Neural cell (in vitro differentiated cells): ENCODE measurements at regions not wholly inside any gene's neighbourhood (a gene's known extent, or its start where the extent isn't known, plus 50 kb on each side); places are given as distances from the start of the nearest gene placed in this dataset.

Experiments used
- EP300 ChIP-seq: fragments of 450-650 bp; conservative IDR thresholded peaks from 2 replicates; pipeline ENCODE4 v1.6.1; 2014; ENCODE audit warnings: antibody characterized with exemption, mild to moderate bottlenecking, moderate library complexity; ENCODE audit not compliant: poor library complexity, severe bottlenecking
- POLR2AphosphoS5 ChIP-seq: IDR thresholded peaks from 2 replicates; pipeline ENCODE4 v1.6.1; 2012
- TF ChIP-seq, protein P1 (sequence below): fragments of 450-650 bp; IDR thresholded peaks from 2 replicates; pipeline ENCODE4 v1.5.1; 2014; ENCODE audit warnings: antibody characterized with exemption, mild to moderate bottlenecking, moderate library complexity; ENCODE audit not compliant: poor library complexity, severe bottlenecking
- TF ChIP-seq, protein P2 (sequence below): IDR thresholded peaks from 2 replicates; pipeline ENCODE4 v1.6.1; 2012; ENCODE audit warnings: borderline replicate concordance

DNA sequence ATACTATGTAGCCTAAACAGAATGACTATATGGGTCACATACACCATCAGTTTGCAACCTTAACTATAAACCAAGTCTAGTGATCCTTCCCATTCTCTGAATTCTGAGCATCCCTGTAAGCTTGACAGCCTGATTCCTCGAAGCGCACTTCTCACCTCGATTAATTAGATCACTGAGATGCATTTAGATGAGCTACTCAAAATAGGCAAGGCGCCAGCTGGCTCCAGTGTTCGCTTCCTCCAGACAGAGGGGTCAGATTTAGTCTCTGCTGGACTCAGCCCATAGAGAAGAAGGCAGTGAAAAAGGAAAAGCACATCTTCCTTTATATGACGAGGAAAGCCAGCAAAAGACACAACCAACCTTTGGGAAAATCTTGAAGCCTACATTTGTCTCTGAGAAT, 371.5 kb downstream of the MLLT3 start:
- TF ChIP-seq, protein P1, sequence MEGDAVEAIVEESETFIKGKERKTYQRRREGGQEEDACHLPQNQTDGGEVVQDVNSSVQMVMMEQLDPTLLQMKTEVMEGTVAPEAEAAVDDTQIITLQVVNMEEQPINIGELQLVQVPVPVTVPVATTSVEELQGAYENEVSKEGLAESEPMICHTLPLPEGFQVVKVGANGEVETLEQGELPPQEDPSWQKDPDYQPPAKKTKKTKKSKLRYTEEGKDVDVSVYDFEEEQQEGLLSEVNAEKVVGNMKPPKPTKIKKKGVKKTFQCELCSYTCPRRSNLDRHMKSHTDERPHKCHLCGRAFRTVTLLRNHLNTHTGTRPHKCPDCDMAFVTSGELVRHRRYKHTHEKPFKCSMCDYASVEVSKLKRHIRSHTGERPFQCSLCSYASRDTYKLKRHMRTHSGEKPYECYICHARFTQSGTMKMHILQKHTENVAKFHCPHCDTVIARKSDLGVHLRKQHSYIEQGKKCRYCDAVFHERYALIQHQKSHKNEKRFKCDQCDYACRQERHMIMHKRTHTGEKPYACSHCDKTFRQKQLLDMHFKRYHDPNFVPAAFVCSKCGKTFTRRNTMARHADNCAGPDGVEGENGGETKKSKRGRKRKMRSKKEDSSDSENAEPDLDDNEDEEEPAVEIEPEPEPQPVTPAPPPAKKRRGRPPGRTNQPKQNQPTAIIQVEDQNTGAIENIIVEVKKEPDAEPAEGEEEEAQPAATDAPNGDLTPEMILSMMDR: no peak
- TF ChIP-seq EP300: no peak
- TF ChIP-seq, protein P2, sequence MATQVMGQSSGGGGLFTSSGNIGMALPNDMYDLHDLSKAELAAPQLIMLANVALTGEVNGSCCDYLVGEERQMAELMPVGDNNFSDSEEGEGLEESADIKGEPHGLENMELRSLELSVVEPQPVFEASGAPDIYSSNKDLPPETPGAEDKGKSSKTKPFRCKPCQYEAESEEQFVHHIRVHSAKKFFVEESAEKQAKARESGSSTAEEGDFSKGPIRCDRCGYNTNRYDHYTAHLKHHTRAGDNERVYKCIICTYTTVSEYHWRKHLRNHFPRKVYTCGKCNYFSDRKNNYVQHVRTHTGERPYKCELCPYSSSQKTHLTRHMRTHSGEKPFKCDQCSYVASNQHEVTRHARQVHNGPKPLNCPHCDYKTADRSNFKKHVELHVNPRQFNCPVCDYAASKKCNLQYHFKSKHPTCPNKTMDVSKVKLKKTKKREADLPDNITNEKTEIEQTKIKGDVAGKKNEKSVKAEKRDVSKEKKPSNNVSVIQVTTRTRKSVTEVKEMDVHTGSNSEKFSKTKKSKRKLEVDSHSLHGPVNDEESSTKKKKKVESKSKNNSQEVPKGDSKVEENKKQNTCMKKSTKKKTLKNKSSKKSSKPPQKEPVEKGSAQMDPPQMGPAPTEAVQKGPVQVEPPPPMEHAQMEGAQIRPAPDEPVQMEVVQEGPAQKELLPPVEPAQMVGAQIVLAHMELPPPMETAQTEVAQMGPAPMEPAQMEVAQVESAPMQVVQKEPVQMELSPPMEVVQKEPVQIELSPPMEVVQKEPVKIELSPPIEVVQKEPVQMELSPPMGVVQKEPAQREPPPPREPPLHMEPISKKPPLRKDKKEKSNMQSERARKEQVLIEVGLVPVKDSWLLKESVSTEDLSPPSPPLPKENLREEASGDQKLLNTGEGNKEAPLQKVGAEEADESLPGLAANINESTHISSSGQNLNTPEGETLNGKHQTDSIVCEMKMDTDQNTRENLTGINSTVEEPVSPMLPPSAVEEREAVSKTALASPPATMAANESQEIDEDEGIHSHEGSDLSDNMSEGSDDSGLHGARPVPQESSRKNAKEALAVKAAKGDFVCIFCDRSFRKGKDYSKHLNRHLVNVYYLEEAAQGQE: no peak
- no peak for TF ChIP-seq POLR2AphosphoS5
